ENCODE measurements at regions not wholly inside any gene's neighbourhood (a gene's known extent, or its start where the extent isn't known, plus 50 kb on each side); places are given as distances from the start of the nearest gene placed in this dataset.

- no peak for DNase-seq (ENCODE audit: low spot score)
- in situ Hi-C loops (cut with MboI; ENCODE audit: low sequenced_read_pairs, unreplicated experiment) = no loop called here
- no peak for TF ChIP-seq CTCF (IDR thresholded peaks at IDR 0.05; ENCODE audit: borderline replicate concordance, control extremely low read depth, extremely low read depth, insufficient read depth, missing control alignments)
Observed at GRCh38 chr16:47778106-47778801, 317.1 kb downstream of the PHKB start.

GRCh38 chr16:47777220-47777619 lies 316.1 kb downstream of the PHKB start:
- TF ChIP-seq CTCF (IDR thresholded peaks at IDR 0.05; ENCODE audit: borderline replicate concordance, control extremely low read depth, extremely low read depth, insufficient read depth, missing control alignments) = no peak
- no peak for DNase-seq (ENCODE audit: low spot score)
- in situ Hi-C loops (cut with MboI; ENCODE audit: low sequenced_read_pairs, unreplicated experiment) = no loop called here

GRCh38 chr16:47774661-47775060 lies 313.5 kb downstream of the PHKB start:
- in situ Hi-C loops (cut with MboI; ENCODE audit: low sequenced_read_pairs, unreplicated experiment) = no loop called here
- no peak for DNase-seq (ENCODE audit: low spot score)
- TF ChIP-seq CTCF (IDR thresholded peaks at IDR 0.05; ENCODE audit: borderline replicate concordance, control extremely low read depth, extremely low read depth, insufficient read depth, missing control alignments) = no peak

GRCh38 chr16:47753659-47754058 lies 292.5 kb downstream of the PHKB start:
- TF ChIP-seq CTCF (IDR thresholded peaks at IDR 0.05; ENCODE audit: borderline replicate concordance, control extremely low read depth, extremely low read depth, insufficient read depth, missing control alignments) = no peak
- no peak for DNase-seq (ENCODE audit: low spot score)
- in situ Hi-C loops (cut with MboI; ENCODE audit: low sequenced_read_pairs, unreplicated experiment) = no loop called here
